ENCODE measurements at regions not wholly inside any gene's neighbourhood (a gene's known extent, or its start where the extent isn't known, plus 50 kb on each side); places are given as distances from the start of the nearest gene placed in this dataset.
A peak's percentile ranks its signal among the peaks of the same experiment; 100 is the strongest.
"Not testable (repeated sequence)": the region's sequence is repeated elsewhere in the genome, so short reads cannot be mapped to it uniquely, and the experiment has no call there.

- no peak for DNase-seq (ENCODE audit: low spot score)
Observed at GRCh38 chr5:152701305-152701949, 296.3 kb upstream of the NMUR2 start.

GRCh38 chr5:152704286-152704685 lies 299.2 kb upstream of the NMUR2 start:
- no peak for DNase-seq (ENCODE audit: low spot score)

GRCh38 chr5:152711801-152712388 lies 306.8 kb upstream of the NMUR2 start:
- no peak for DNase-seq (ENCODE audit: low spot score)

GRCh38 chr5:152717393-152717792 lies 312.3 kb upstream of the NMUR2 start:
- DNase-seq (ENCODE audit: low spot score): no peak

- DNase-seq (ENCODE audit: low spot score): no peak
Observed at GRCh38 chr5:152723482-152723881, 318.4 kb upstream of the NMUR2 start.

- DNase-seq (ENCODE audit: low spot score): no peak
Observed at GRCh38 chr5:152730176-152730575, 325.1 kb upstream of the NMUR2 start.

- no peak for DNase-seq (ENCODE audit: low spot score)
Observed at GRCh38 chr5:152736906-152737305, 331.8 kb upstream of the NMUR2 start.

GRCh38 chr5:152739916-152740315 lies 334.8 kb upstream of the NMUR2 start:
- DNase-seq (ENCODE audit: low spot score): no peak

GRCh38 chr5:152741126-152741525 lies 336.0 kb upstream of the NMUR2 start:
- DNase-seq (ENCODE audit: low spot score): not testable (repeated sequence)

GRCh38 chr5:152787709-152788217 lies 382.7 kb upstream of the NMUR2 start:
- not testable (repeated sequence) for DNase-seq (ENCODE audit: low spot score)

GRCh38 chr5:152801886-152802285 lies 396.8 kb upstream of the NMUR2 start:
- DNase-seq (ENCODE audit: low spot score): no peak

- DNase-seq (ENCODE audit: low spot score): no peak
Observed at GRCh38 chr5:152804179-152804578, 399.1 kb upstream of the NMUR2 start.

GRCh38 chr5:152811988-152812387 lies 406.9 kb upstream of the NMUR2 start:
- DNase-seq (ENCODE audit: low spot score): no peak

- DNase-seq (ENCODE audit: low spot score): no peak
Observed at GRCh38 chr5:152813526-152813925, 408.4 kb upstream of the NMUR2 start.

GRCh38 chr5:152819891-152820290 lies 414.8 kb upstream of the NMUR2 start:
- DNase-seq (ENCODE audit: low spot score): no peak

GRCh38 chr5:152824316-152824715 lies 419.2 kb upstream of the NMUR2 start:
- DNase-seq (ENCODE audit: low spot score): no peak

GRCh38 chr5:152838241-152838786 lies 433.2 kb upstream of the NMUR2 start:
- DNase-seq (ENCODE audit: low spot score): no peak

- DNase-seq (ENCODE audit: low spot score): no peak
Observed at GRCh38 chr5:152844713-152845112, 439.6 kb upstream of the NMUR2 start.

GRCh38 chr5:152853361-152853760 lies 448.3 kb upstream of the NMUR2 start:
- DNase-seq (ENCODE audit: low spot score): no peak

GRCh38 chr5:152855441-152855840 lies 450.4 kb upstream of the NMUR2 start:
- no peak for DNase-seq (ENCODE audit: low spot score)

GRCh38 chr5:152861231-152861630 lies 456.2 kb upstream of the NMUR2 start:
- no peak for DNase-seq (ENCODE audit: low spot score)

GRCh38 chr5:152864447-152864846 lies 459.4 kb upstream of the NMUR2 start:
- DNase-seq (ENCODE audit: low spot score): peak; percentile 62

GRCh38 chr5:152864991-152865390 lies 459.9 kb upstream of the NMUR2 start:
- DNase-seq (ENCODE audit: low spot score): no peak

- no peak for DNase-seq (ENCODE audit: low spot score)
Observed at GRCh38 chr5:152869971-152870370, 464.9 kb upstream of the NMUR2 start.

Data from putamen (tissue), 1 donor.